GM12873 (cell line): ENCODE measurements at regions not wholly inside any gene's neighbourhood (a gene's known extent, or its start where the extent isn't known, plus 50 kb on each side); places are given as distances from the start of the nearest gene placed in this dataset.

Experiments
- TF ChIP-seq, protein P1 (sequence below): IDR thresholded peaks from 2 replicates; pipeline ENCODE4 v1.5.1; 2012; ENCODE audit warnings: low read depth, mild to moderate bottlenecking, moderate library complexity, low read length, control low read depth; ENCODE audit not compliant: insufficient read depth; ENCODE audit errors: missing control alignments

DNA sequence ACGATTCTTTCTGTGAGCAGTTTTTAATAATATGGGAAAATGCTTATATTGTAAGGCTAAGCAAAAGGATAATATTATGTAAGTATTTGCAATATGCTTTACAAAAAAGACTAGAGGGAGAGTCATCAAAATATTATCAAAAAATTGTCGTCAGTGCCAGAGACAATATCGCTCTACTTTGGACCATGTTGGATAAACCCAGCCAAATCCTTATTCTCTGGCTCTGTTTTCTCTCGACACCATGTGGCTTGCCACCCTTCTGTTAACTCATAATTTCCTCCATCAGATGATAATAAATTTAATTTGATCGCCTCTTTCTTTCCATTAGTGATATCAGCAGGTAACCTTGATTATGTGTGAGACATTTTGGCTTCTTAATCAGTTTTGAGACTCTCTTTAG, 129.9 kb downstream of the CDC42EP3 start:
- TF ChIP-seq, protein P1, sequence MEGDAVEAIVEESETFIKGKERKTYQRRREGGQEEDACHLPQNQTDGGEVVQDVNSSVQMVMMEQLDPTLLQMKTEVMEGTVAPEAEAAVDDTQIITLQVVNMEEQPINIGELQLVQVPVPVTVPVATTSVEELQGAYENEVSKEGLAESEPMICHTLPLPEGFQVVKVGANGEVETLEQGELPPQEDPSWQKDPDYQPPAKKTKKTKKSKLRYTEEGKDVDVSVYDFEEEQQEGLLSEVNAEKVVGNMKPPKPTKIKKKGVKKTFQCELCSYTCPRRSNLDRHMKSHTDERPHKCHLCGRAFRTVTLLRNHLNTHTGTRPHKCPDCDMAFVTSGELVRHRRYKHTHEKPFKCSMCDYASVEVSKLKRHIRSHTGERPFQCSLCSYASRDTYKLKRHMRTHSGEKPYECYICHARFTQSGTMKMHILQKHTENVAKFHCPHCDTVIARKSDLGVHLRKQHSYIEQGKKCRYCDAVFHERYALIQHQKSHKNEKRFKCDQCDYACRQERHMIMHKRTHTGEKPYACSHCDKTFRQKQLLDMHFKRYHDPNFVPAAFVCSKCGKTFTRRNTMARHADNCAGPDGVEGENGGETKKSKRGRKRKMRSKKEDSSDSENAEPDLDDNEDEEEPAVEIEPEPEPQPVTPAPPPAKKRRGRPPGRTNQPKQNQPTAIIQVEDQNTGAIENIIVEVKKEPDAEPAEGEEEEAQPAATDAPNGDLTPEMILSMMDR = no peak

DNA sequence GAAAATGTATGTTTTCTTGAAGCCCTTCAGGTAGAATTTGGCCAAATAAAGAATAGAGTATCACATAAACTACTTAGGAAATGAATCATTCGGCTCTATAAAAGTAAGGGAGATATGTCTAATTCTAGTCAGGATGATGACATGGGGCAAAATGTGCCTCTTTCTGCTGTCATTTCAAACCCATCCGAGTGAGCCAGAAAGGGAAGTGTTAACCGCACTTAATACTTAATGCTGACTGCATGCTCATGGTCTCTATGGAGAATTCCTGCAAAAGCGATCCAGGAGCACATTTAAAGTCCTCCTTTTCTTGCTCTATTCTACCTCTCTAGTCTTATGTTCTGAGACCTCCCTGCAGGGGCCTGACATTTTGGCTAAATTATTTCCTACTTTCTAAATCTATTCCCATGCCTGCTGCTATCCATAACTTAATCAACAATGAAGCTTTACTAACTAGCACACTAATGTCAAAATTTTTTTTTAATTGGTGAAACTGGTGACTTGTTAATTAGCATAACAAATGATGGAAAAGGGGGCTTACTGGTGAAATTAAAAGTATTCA, 127.4 kb downstream of the CDC42EP3 start:
- TF ChIP-seq, protein P1 = no peak

DNA sequence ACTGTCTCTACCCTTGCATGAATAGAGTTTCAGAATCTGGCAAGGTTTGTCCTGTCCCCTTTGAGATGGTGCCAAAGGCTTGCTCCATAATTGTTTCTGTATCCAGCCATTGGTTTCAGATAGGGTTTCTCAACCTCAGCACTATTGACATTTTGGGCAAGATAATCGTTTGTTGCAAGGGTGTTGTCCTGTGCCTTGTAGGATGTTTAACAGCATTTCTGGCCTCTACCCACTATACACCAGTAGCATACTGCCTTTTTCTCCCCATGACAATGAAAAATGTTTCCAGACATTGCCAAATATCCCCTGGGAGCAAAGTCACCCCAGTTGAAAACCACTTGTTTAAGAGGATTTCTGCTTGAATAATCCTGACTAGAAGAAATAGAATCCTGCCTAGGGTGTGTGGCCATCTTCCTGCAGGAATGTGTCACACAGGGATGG, 126.8 kb downstream of the CDC42EP3 start:
- TF ChIP-seq, protein P1 = no peak

DNA sequence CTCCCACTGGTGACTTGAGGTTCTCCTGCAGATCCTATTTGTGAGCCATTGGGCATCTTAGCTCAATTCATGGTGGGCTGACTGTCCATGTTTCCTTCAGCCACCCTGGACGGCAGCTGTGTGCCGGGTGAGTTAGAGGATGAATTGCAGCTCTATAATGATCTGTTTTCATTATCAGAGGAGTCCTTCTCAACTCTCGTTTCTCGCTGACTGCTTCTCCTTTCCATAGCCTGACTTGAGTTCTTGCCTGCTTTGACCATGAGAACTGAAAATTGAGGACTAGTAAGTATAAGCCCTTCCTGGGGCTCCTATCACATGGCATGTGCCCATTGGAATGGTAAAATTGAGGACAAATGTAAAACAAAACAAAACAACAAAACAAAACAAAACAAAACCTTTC, 121.8 kb downstream of the CDC42EP3 start:
- TF ChIP-seq, protein P1 = no peak

DNA sequence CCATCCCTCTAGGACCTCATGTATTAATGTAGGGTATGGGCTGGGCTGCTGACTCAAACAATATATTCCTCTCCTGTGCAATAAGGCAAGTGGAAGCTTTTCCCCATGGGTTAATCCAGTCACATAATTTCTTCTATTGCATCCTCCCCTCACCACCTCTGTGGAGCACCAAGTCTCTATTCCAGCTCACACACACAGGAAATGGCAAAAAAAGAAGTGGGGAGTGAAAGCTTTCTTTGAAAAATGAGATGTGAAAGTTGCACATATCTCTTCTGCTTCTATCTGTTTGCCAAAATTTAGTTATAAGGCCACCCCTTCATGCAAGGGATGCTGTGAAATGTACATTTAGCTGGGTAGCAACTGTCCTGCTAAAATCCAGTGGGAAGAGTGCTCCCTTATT, 121.3 kb downstream of the CDC42EP3 start:
- TF ChIP-seq, protein P1 = no peak

DNA sequence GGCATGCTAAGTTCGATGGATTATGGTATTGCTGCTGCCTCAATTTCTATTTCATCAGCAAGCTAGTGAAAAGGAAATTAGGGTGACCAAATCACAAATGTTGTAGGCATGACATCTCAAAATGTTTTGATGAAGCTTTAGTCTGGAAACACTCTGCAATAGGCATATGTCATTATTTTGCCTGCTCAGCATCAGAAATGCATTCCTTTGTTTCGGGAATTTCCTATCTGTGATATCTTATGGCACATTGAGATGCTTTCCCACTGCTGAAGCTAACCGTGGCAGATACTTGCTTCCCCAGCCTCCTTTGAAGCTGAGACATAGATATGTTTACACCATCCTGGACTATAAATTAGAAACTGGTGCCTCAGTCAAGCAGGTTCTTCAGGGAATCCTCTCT, 119.7 kb downstream of the CDC42EP3 start:
- TF ChIP-seq, protein P1 = no peak

DNA sequence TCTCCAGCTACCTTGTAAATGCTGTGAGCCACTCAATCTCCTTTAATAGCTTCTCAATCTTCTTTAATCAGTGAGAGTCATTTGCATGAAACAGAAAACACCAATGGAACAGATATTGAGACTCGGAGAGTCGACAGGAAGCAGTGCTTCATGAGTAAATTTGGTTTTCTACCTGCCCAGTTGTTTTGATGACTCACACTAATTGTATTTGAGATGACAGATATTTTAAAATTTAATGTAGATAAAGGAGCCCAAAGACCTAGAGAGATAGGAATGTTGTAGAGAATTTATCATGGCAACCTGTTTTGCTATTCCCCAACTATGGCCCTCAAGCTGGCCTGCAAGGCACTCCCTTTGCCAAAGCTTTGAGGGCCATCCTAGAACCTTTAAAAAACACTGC, 119.1 kb downstream of the CDC42EP3 start:
- TF ChIP-seq, protein P1 = no peak
